HL-60/S4 treated with phorbol 12-myristate 13-acetate at 8.2 ng/mL for 4 days and 3 days (cell line): ENCODE measurements at regions not wholly inside any gene's neighbourhood (a gene's known extent, or its start where the extent isn't known, plus 50 kb on each side); places are given as distances from the start of the nearest gene placed in this dataset.

Experiments
- in situ Hi-C: fragments of 300-500 bp; cut with MboI; formaldehyde crosslinking; loops from 2 replicates; pipeline ENCODE4 v1.15.0; 2022; ENCODE audit warnings: low sequenced_read_pairs

DNA sequence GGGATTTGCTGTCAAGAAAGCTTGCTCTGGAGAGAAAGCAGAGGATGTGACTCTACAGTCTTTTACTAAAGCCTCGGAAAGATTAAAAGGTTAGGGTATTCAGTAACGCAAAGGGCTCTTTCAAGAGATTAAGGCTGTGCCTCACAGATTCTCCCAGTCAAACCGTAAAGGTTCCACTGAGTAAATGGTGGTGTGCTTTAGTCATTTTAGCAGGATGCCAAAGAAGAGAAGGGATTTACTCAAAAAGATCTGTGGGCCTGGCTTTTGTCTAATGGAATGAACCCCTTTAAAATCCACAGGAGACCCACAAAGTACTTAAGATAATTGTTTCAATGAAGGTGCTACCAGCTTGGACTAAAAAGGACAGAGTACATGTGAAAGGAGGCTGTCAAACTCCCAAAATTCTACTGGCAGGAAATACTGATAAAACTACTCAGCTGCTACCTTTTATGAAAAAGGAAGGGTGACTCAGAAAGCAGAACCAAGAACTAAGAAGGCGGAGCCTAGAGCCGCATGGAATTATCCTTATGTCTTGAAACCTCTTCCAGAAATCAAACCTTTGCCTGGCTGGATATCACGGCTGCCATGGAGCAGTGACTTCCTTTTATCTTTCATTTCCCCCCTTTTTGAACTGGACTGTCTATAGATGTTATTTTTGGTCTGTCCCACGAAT, 670.2 kb upstream of the ZEB2 start:
- in situ Hi-C loops: no loop called here

DNA sequence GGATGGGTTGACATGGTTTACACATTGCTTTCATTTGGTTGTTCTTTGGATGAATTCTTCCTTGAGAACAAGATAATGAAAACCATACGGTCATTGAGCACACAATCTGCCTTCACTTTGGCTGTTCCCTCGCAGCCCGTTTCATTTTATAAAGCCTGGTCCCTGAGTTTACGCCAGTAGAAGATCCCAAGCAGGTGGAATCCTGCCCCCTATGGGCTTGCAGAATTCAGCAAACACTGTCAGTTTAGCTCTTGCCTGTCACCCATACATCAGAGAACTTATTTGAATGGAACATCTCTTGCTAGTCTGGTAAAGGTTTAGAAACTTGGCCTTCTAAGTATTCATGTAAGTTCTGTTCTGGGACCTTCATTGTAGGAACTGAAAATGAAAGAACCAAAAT, 666.4 kb upstream of the ZEB2 start:
- in situ Hi-C loops: no loop called here

DNA sequence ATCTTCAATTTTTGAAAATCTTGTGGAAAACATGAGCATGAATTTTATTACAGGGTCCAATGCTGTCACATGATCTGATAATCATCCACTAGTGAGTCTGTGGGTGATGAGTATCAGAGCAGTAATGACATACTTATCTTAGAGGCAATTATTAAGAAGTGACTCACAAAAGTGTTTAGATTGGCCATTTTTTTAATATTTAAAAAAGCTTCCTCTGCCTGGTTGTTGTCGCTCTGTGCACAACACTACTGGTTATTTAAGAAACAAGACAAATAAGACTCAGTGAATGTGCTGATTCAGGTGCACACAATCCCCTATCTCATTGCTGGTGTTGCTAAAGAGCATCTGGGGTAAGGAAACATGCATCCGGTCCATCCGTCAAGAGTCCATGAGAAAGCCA, 665.8 kb upstream of the ZEB2 start:
- in situ Hi-C loops: no loop called here

DNA sequence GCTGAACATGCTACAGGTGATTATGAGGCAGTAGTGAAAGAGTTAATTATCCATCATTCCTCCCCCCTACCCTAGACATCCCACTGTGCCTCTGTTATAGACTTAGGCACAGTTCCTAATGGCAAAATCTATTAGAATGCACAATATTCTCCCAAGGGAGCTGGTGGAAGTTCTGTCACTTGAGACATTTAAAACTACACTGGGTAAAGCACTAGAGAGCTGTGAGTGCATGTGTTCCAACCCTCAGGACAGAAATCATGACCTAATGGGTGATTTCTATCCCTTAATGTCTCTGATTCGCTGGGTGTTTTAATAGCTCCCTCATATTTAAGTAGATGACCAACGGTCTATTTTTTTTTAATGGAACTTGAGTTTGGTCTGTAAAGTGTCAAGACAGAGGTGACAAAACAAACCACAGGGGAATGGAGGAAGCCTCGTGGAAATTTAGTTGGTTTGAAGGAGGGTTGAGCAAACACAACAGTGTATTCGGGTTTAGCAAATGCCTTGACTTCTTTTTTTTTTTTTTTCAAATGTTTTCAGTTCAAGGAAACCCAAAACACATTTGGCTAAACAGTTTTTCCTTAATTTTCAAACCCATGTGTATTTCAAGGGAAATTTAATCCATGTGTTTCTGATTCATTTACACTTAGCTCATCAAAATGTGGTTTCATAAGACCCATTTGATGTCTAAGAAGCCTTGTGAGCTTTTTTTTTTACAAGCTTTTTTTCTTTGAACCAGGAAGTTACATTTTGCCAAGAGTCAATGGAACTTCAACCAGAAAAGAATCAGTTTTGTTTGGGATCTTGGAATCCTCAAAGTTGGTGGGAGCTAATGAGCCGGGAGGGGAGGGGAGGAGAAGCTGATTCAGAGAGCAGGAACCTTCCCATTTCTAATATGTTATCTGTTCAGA, 665.1 kb upstream of the ZEB2 start:
- in situ Hi-C loops: no loop called here

DNA sequence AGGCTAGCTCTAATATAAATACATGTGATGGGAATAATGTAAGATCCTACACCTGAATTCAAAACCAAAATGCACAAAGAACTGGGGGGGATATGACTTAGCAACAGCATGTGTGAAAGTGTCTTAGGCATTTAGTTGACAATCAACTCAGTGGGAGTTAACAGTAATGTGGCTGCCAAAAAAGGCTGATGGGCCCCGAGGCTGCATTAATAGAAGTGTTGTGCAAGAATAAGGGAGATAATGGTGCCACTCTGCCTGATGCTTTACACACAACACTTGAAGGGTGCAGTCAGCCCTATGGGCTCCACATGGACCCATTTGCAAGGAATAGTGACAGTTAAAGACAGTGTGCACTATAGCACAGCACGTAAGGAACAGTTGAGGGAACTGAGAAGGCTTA, 649.4 kb upstream of the ZEB2 start:
- in situ Hi-C loops: no loop called here

GRCh38 chr2:145168091-145168490, 648.2 kb upstream of the ZEB2 start:
- in situ Hi-C loops: no loop called here

GRCh38 chr2:145166731-145167302, 646.9 kb upstream of the ZEB2 start:
- in situ Hi-C loops: no loop called here

- in situ Hi-C loops: no loop called here
These were observed 641.7 kb upstream of the ZEB2 start for GRCh38 chr2:145161656-145162055.

DNA sequence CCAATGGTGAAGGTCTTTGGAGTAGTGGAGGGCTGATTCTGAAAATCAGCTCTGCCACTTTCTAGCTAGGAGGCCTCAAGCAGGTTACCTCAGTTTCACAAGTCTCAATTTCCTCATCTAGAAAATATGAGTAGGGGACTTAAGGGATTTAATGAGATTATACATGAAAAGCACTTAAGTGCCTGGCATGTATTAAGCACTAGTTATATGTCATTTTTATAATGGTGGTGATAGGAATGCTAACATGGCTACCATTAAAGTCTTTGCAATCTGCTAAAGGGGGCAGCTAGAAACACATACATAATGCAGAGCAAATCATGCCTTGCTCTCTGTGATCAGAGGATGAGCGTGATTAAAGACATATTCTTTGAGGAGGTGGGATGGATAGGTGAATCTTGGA, 640.9 kb upstream of the ZEB2 start:
- in situ Hi-C loops: no loop called here

DNA sequence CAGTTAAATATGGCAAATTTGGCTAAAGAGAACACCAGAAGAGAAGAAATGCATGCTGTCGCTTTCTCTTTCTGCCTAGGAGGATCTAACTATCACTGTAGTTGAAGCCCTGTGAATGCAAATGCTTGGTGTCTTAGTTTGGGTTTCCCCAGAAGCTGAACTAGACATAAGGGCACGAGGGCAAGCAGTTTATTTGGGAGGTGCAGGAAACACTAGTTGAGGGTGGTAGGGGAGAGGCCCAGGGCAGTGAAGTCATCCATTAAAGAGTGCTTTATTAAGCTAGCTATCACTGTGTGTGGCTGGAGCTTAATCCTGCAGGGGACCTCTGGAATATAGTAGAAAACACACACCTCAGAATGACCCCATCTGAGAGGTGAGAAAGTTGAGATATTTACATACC, 639.8 kb upstream of the ZEB2 start:
- in situ Hi-C loops: no loop called here

GRCh38 chr2:145157741-145158591, 638.0 kb upstream of the ZEB2 start:
- in situ Hi-C loops: no loop called here

DNA sequence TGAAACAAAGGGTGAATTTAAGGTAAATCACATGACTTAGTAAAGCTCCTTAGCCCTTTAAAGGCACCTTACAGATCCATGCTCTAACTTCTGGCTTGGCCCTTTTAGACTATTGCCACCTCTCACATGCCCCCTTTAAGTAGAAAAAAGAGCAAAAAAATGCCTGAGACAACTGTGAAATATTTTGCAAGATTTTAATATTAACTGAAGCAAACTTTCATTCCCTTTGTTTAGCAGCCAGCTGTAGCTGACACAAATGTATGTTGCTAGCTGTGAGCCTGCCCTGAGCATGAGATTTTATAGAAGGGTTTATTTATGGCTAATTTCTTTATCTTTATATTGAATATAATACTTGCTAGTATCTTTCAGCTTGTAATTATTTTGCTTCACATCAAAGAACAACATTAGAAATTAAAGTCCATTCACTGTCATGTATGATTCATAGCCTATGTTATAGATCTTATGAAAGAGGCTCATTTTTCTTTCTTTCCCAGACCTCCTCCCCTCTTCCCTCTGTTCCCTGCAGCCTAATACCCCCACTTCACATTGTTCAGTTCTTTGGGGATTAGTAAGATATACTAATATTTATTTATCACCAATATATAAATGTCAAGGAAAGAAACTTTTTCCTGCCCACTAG, 637.2 kb upstream of the ZEB2 start:
- in situ Hi-C loops: no loop called here

- in situ Hi-C loops: no loop called here
These were observed 636.3 kb upstream of the ZEB2 start for GRCh38 chr2:145156199-145156598.

DNA sequence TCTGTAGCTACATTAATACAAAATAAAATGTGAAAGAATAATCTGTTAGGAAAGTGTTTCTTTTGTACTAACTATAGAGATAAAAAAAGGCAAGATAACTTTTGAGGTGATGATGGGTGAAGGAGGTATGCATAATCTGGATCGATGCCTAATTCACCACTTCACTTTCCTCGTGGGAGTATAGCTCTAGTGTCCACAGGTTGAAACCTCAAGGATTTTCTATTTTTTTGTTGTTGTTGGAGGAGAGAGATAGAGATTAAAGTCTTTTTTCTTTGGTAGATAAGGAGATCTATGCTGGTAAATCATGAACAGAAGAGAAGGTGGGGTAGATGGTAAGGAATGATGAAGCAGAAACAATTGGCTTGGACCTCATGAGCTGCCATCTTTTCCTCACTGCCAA, 635.3 kb upstream of the ZEB2 start:
- in situ Hi-C loops: no loop called here

- in situ Hi-C loops: no loop called here
These were observed 634.8 kb upstream of the ZEB2 start for GRCh38 chr2:145154731-145155130.

GRCh38 chr2:145146691-145147090, 626.8 kb upstream of the ZEB2 start:
- in situ Hi-C loops: no loop called here

DNA sequence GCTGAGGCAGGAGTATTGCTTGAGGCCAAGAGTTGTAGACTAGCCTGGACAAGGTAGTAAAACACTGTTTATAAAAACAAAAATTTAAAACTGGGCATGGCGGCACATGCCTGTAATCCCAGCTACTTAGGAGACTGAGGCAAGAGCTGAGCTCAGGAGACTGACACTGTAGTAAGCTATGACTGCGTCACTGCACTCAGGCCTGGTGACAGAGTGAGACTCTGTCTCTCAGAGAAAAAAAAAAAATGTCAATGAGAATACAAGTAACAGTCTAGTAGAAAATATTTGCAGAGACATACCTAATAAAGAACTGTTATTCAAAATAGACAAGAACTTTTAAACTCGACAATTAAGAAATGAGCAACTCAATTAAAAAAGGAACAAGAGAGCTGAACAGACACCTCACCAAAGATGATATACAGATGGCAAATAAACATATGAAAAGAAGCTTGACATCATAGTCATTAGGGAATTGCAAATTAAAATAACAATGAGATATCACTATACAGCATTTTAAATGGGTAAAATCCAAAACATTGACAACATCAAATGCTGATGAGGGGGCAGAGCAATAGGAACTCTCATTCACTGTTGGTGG, 624.3 kb upstream of the ZEB2 start:
- in situ Hi-C loops: no loop called here

DNA sequence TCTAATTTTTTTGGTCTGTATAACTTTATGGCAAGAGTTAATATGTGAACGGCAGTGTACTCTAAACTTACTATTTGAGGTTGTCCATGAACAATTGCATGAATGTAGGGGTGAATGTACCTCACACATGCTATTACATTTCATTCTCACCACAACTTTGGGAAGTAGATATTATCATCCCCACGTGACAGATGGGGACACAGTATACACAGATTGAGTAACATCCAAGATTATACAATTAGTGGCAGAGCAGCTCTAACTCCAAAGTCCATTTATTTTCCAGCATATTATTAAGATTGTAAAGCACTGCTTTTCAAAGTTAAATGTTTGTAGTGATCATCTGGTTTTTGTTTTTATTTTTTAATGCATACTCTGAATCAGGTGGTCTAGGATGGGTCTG, 622.1 kb upstream of the ZEB2 start:
- in situ Hi-C loops: no loop called here

GRCh38 chr2:145140658-145141057, 620.7 kb upstream of the ZEB2 start:
- in situ Hi-C loops: no loop called here

- in situ Hi-C loops: no loop called here
These were observed 618.7 kb upstream of the ZEB2 start for GRCh38 chr2:145138626-145139025.
